NB4 (cell line): ENCODE measurements at regions not wholly inside any gene's neighbourhood (a gene's known extent, or its start where the extent isn't known, plus 50 kb on each side); places are given as distances from the start of the nearest gene placed in this dataset.

Experiments
- CTCF ChIP-seq: IDR thresholded peaks from one replicate; pipeline ENCODE4 v1.5.1; 2012; ENCODE audit warnings: low read depth, low read length
- POLR2A ChIP-seq: IDR thresholded peaks from 2 replicates; pipeline ENCODE4 v1.6.1; 2011; ENCODE audit warnings: mild to moderate bottlenecking; ENCODE audit not compliant: insufficient read length; ENCODE audit errors: extremely low read depth
- TF ChIP-seq, protein P1 (sequence below): IDR thresholded peaks from 2 replicates; pipeline ENCODE4 v1.6.1; 2011; ENCODE audit warnings: low read depth, low read length

GRCh38 chr4:87734936-87735335 lies 64.4 kb upstream of the IBSP start:
- TF ChIP-seq POLR2A (no peak), CTCF (no peak)
- TF ChIP-seq, protein P1, sequence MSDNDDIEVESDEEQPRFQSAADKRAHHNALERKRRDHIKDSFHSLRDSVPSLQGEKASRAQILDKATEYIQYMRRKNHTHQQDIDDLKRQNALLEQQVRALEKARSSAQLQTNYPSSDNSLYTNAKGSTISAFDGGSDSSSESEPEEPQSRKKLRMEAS: no peak
